ENCODE measurements at regions not wholly inside any gene's neighbourhood (a gene's known extent, or its start where the extent isn't known, plus 50 kb on each side); places are given as distances from the start of the nearest gene placed in this dataset.

- no peak for TF ChIP-seq CTCF (IDR thresholded peaks at IDR 0.05; ENCODE audit: control extremely low read depth in 1 of 3, insufficient read depth in 1 of 3, low read depth in 1 of 3, low read length in 3 of 3)
- TF ChIP-seq NRF1 (IDR thresholded peaks at IDR 0.05; ENCODE audit: low read depth, low read length) = no peak
- no peak for TF ChIP-seq YY1 (IDR thresholded peaks at IDR 0.05; ENCODE audit: low read depth, low read length)
- no peak for TF ChIP-seq ZNF274 (IDR thresholded peaks at IDR 0.05; ENCODE audit: borderline replicate concordance, extremely low read depth, low read length)
- no peak for TF ChIP-seq TAF1 (IDR thresholded peaks at IDR 0.05; ENCODE audit: low read depth, low read length)
Measured at GRCh38 chr10:126803394-126803793, 101.8 kb upstream of the DOCK1 start.

Data from H1 (cell line).